Gastrocnemius medialis (tissue), 4 donors: ENCODE measurements at regions not wholly inside any gene's neighbourhood (a gene's known extent, or its start where the extent isn't known, plus 50 kb on each side); places are given as distances from the start of the nearest gene placed in this dataset.

Experiments
- CTCF ChIP-seq, 5 experiments: fragments of 450-650 bp in 3 of 5; fragments of 200-600 bp in 2 of 5; sonication (generic) in 2 of 5; IDR thresholded peaks in 4 of 5; conservative IDR thresholded peaks in 1 of 5; 1 replicate in 4 of 5; 2 replicates in 1 of 5; pipeline ENCODE4 v1.5.1; 2016 to 2019; ENCODE audit warnings: antibody characterized with exemption in 5 of 5, mild to moderate bottlenecking in 3 of 5, moderate library complexity in 3 of 5
- POLR2A ChIP-seq, 2 donors: fragments of 450-650 bp; IDR thresholded peaks; one replicate each; pipeline ENCODE4 v1.6.1; 2017; ENCODE audit warnings: antibody characterized with exemption in 2 of 2, mild to moderate bottlenecking in 2 of 2, moderate library complexity in 2 of 2

- TF ChIP-seq CTCF (IDR thresholded peaks at IDR 0.05 in 4 of 5, conservative IDR thresholded peaks at IDR 0.05 in 1 of 5) (no peak), POLR2A (IDR thresholded peaks at IDR 0.05) (no peak)
Observed at GRCh38 chr10:6713716-6714115, 133.6 kb upstream of the PRKCQ start.
